ENCODE measurements at regions not wholly inside any gene's neighbourhood (a gene's known extent, or its start where the extent isn't known, plus 50 kb on each side); places are given as distances from the start of the nearest gene placed in this dataset.
"Not testable (repeated sequence)": the region's sequence is repeated elsewhere in the genome, so short reads cannot be mapped to it uniquely, and the experiment has no call there.

- FAIRE-seq (no peak), ATAC-seq (no peak), DNase-seq (ENCODE audit: low spot score) (no peak)
- Histone ChIP-seq H3K4me1 (ENCODE audit: insufficient read depth, low read length) (no peaks in the 10 kb centered on the region), H4K20me1 (ENCODE audit: insufficient read depth, low read length) (no peaks in the 10 kb centered on the region), H3K4me3 (replicated peaks in 1 of 3; ENCODE audit: insufficient read depth in 1 of 3, low read depth in 2 of 3, low read length in 3 of 3) (no peak overlapping the region), H3K27me3 (ENCODE audit: control insufficient read depth in 1 of 2, insufficient read depth in 2 of 2, low read length in 2 of 2) (no peaks in the 10 kb centered on the region), H3K9me3 (ENCODE audit: low read length) (peaks cover 58% of the 10 kb centered on the region), H3K36me3 (replicated peaks in 1 of 2; ENCODE audit: control insufficient read depth in 1 of 2, insufficient read depth in 2 of 2, low read length in 2 of 2) (no peaks in the 10 kb centered on the region), H3K27ac (ENCODE audit: extremely low read length, insufficient read depth, low read length) (no peak overlapping the region), H3K4me2 (ENCODE audit: low read depth, low read length) (no peak overlapping the region), H3K9ac (ENCODE audit: insufficient read depth, low read depth, low read length) (no peak overlapping the region), H2AFZ (ENCODE audit: low read length) (no peak overlapping the region), H3K79me2 (ENCODE audit: insufficient read depth, low read length) (no peaks in the 10 kb centered on the region)
- WGBS (ENCODE audit: low lambda C conversion rate) = 28% methylated on average over 4 of the region's 4 CpGs
- no TSS peak for BruUV-seq (replicated peaks)
- ChIA-PET CTCF (ENCODE audit: low intra/inter-chr PET ratio, low total read pairs) (no interaction called here), POLR2A (no interaction called here)
- intact Hi-C loops (cut with micrococcal nuclease; ENCODE audit: unreplicated experiment) = no loop called here
- in situ Hi-C loops (cut with HindIII; ENCODE audit: extremely low pct_ligation_motif_present, low pct_unique_long_range_greater_than_20kb) = no loop called here
- TF ChIP-seq ZNF367 (CRISPR knock-in tag; IDR thresholded peaks at IDR 0.05; ENCODE audit: borderline replicate concordance) (no peak), SUZ12 (IDR thresholded peaks at IDR 0.05; ENCODE audit: low read depth, low read length) (no peak), ZNF567 (CRISPR knock-in tag; IDR thresholded peaks at IDR 0.05; ENCODE audit: borderline replicate concordance) (no peak), ZNF143 (CRISPR knock-in tag; IDR thresholded peaks at IDR 0.05) (no peak), HMG20B (CRISPR knock-in tag; conservative IDR thresholded peaks at IDR 0.05) (no peak), ZNF572 (CRISPR knock-in tag; IDR thresholded peaks at IDR 0.05) (no peak), HNF4G (IDR thresholded peaks at IDR 0.05; ENCODE audit: borderline replicate concordance, low read depth, low read length) (no peak), HNF4G (CRISPR knock-in tag; IDR thresholded peaks at IDR 0.05; ENCODE audit: borderline replicate concordance, low read depth) (no peak), PITX1 (CRISPR knock-in tag; IDR thresholded peaks at IDR 0.05) (no peak), ZNF614 (CRISPR knock-in tag; IDR thresholded peaks at IDR 0.05; ENCODE audit: borderline replicate concordance) (no peak), NR2F1 (CRISPR knock-in tag; IDR thresholded peaks at IDR 0.05) (no peak), NBN (conservative IDR thresholded peaks at IDR 0.05) (no peak), ONECUT2 (CRISPR knock-in tag; IDR thresholded peaks at IDR 0.05) (no peak), THRA (CRISPR knock-in tag; IDR thresholded peaks at IDR 0.05; ENCODE audit: borderline replicate concordance) (no peak), TBX3 (IDR thresholded peaks at IDR 0.05; ENCODE audit: borderline replicate concordance) (no peak), TOE1 (CRISPR knock-in tag; IDR thresholded peaks at IDR 0.05) (no peak), MAX (IDR thresholded peaks at IDR 0.05) (no peak)
Observed at GRCh38 chr14:98008381-98009113, 1211.4 kb downstream of the VRK1 start.

GRCh38 chr14:98009177-98009576, 1212.0 kb downstream of the VRK1 start:
- DNase-seq (ENCODE audit: low spot score); H2AFZ ChIP-seq (ENCODE audit: low read length); H3K4me2 ChIP-seq (ENCODE audit: low read depth, low read length); BruUV-seq (replicated peaks); H3K36me3 ChIP-seq (replicated peaks in 1 of 2; ENCODE audit: control insufficient read depth in 1 of 2, insufficient read depth in 2 of 2, low read length in 2 of 2); H3K27me3 ChIP-seq (ENCODE audit: control insufficient read depth in 1 of 2, insufficient read depth in 2 of 2, low read length in 2 of 2); H3K27ac ChIP-seq (ENCODE audit: extremely low read length, insufficient read depth, low read length); H3K9ac ChIP-seq (ENCODE audit: insufficient read depth, low read depth, low read length); H3K79me2 ChIP-seq (ENCODE audit: insufficient read depth, low read length); intact Hi-C loops (cut with micrococcal nuclease; ENCODE audit: unreplicated experiment); CTCF ChIA-PET (ENCODE audit: low intra/inter-chr PET ratio, low total read pairs); ATAC-seq; H3K4me3 ChIP-seq (replicated peaks in 1 of 3; ENCODE audit: insufficient read depth in 1 of 3, low read depth in 2 of 3, low read length in 3 of 3); FAIRE-seq; in situ Hi-C loops (cut with HindIII; ENCODE audit: extremely low pct_ligation_motif_present, low pct_unique_long_range_greater_than_20kb); POLR2A ChIA-PET; H3K4me1 ChIP-seq (ENCODE audit: insufficient read depth, low read length); H4K20me1 ChIP-seq (ENCODE audit: insufficient read depth, low read length): not testable (repeated sequence)
- peaks cover 62% of the 10 kb centered on the region for H3K9me3 ChIP-seq (ENCODE audit: low read length)
- 4% methylated on average over 3 of the region's 3 CpGs for WGBS (ENCODE audit: low lambda C conversion rate)

Data from HepG2 (cell line).